H1 (cell line): ENCODE measurements at regions not wholly inside any gene's neighbourhood (a gene's known extent, or its start where the extent isn't known, plus 50 kb on each side); places are given as distances from the start of the nearest gene placed in this dataset.

Experiments
- EP300 ChIP-seq, 2 experiments: IDR thresholded peaks; 1 replicate in 1 of 2; 2 replicates in 1 of 2; pipeline ENCODE4 v1.6.1; 2011 to 2012; ENCODE audit warnings: low read depth in 2 of 2, low read length in 2 of 2, mild to moderate bottlenecking in 2 of 2, borderline replicate concordance in 1 of 2, inconsistent platforms in 1 of 2, moderate library complexity in 1 of 2
- JUND ChIP-seq: IDR thresholded peaks from 2 replicates; pipeline ENCODE4 v1.6.1; 2011; ENCODE audit warnings: mild to moderate bottlenecking, improper control_type of control experiment, low read length
- SIN3A ChIP-seq, 2 experiments: IDR thresholded peaks in 1 of 2; conservative IDR thresholded peaks in 1 of 2; 2 replicates each; pipeline ENCODE4 v1.6.1; 2011 to 2012; ENCODE audit warnings: low read length in 2 of 2, improper control_type of control experiment in 1 of 2, low read depth in 1 of 2, mild to moderate bottlenecking in 1 of 2
- SIX5 ChIP-seq: IDR thresholded peaks from 2 replicates; pipeline ENCODE4 v1.6.1; 2011; ENCODE audit warnings: mild to moderate bottlenecking, low read depth, low read length

DNA sequence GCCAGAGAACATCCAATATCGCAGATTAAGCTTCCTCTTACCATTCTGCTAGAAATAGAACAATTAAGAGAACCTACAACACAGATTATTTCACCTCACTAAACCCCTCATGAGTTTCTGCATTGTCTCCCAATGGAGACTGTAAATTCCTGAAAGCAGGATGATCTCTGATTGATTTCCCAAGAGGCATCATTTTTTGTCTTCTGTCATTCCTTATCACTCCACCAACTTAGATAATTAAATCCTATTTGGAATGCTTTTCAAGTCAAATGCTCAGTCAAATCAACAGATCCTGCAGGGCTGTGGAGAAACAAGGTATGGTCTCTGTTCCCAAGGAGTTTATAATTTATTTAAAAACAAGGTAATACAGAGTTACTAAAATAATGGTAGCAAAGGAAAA, 161.5 kb downstream of the MTERF1 start (continued):
- TF ChIP-seq SIX5 = no peak
- TF ChIP-seq SIN3A (conservative IDR thresholded peaks at IDR 0.05 in 1 of 2, IDR thresholded peaks at IDR 0.05 in 1 of 2; ENCODE audit: low read depth in 1 of 2, low read length in 2 of 2) = no peak
- no peak for TF ChIP-seq EP300 (IDR thresholded peaks at IDR 0.05; ENCODE audit: borderline replicate concordance in 1 of 2, low read depth in 2 of 2, low read length in 2 of 2)
- TF ChIP-seq JUND = no peak
